Smooth muscle cell of the brain vasculature (primary cell): ENCODE measurements at regions not wholly inside any gene's neighbourhood (a gene's known extent, or its start where the extent isn't known, plus 50 kb on each side); places are given as distances from the start of the nearest gene placed in this dataset.

Experiments
- DNase-seq: peaks from one replicate; pipeline ENCODE4 v3.0.0-alpha.2; 2012; ENCODE audit warnings: low read depth, low spot score

DNA sequence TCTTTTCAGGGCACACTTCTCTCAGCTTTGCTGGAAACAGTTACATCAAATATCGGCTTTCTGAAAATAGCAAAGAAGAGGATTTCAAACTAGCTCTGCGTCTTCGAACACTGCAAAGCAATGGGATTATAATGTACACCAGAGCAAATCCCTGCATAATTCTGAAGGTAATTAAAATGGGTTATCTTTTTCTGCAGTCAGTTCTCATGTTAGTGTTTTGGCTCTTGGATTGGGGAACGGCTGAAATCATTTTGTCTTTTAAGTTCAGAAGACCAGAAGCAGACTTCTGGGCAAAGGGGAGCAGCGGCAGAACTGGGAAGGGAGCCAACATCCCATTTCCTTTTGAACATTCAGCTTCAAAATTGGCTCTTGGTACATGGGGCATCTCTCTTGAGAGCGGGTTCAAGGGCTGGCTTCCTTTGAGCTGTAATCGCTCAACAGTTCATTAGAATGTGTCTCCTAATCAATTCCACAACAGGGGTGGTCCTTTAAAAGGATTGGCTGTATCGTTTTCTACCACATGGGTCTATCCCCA is 110.2 kb upstream of the MTNR1B start:
- DNase-seq = no peak

- DNase-seq = no peak
Observed at GRCh38 chr11:92861634-92862033, 107.8 kb upstream of the MTNR1B start.

GRCh38 chr11:92865352-92865751 is 104.1 kb upstream of the MTNR1B start:
- DNase-seq = no peak

DNA sequence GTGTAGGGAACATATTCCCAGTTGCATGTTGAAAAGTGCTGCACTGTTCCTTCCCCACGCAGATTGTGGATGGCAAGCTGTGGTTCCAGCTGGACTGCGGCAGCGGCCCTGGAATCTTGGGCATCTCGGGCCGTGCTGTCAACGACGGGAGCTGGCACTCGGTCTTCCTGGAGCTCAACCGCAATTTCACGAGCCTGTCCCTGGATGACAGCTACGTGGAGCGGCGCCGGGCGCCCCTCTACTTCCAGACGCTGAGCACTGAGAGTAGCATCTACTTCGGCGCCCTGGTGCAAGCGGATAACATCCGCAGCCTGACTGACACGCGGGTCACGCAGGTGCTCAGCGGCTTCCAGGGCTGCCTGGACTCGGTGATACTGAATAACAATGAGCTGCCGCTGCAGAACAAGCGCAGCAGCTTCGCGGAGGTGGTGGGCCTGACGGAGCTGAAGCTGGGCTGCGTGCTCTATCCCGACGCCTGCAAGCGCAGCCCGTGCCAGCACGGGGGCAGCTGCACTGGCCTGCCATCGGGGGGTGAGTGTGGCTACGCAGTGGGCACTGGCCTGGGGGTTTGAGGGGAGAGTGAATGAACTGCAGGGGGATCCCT is 102.7 kb upstream of the MTNR1B start:
- no peak for DNase-seq

DNA sequence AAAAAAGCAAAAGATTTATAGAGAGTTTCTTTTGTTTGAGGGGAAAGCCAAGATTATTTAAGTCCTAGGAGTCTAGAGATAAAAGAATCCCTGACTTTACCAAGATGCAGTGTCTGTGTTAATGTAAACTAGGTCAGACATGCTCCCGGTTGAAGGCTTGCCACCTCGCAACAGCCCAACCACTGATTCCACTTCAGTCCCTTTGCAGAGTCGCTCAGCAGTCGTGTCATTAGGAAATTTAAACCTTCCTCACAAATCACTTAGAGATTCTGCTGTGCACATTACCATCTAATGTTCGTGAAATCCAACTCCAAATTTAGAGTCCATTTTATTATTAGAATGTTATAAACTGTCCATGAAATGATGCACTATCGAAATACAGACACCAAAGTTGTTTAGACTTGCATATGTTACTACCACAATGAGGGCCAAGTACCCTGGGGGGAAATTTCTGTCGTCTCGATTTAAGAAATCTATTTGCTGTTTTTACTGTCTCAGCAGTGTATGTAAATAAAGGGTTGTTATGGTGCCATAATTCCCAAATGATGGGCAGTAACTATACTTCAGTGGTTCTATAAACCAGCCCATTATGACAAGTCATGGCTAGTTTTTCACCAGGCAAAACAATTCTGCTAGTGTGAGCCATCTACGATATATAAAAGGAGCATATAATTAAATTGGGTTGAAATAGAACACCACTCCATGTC is 101.4 kb upstream of the MTNR1B start:
- no peak for DNase-seq

DNA sequence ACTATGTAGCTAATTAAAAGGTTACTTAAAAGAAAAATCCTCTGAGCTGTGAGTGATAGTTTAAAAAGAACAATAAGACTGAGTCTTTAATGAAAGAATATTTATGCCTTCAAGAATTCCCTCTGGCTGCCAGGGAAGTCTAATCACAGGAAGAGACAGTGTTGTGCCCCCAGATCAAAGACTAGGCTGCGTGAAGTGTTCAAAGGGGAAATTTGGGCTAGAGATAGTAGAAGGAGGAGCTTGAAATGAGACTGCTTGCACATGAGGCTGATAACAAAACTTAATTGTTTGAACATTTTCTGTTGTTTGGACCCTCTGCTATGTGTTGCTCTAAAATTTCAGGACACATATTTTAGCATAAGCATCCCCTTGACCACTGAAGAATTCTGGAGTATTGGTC is 99.7 kb upstream of the MTNR1B start:
- DNase-seq = no peak

DNA sequence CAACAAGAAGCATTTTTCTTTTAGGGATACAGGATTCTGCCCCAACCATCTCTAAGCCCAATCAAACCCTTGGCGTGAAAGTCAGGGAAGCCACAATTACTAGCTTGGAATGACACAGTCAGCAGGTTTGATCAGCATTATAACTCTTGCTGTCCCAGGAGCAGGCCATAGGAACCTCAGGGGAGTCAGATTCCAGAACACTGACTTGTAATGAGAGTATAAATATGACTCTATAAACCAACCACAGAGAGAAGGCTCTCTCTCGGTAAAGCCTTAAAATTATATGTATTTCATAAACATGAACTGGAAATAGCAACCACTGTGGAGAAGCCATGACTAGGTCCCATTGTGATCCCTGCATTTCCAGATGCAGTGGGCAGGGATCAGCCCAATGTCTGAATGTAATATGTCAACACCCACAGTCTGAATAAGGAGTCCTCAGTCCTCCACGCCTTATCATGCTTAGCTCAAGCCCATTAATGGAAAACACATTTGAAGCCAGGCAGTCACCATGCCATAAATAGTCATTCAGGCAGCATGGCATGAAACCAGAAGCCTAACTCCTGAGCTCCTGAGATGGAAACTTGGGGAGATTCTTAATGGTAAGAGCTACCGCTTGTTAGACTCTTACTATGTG is 99.1 kb upstream of the MTNR1B start:
- no peak for DNase-seq

- DNase-seq = no peak
Observed at GRCh38 chr11:92873551-92873950, 95.9 kb upstream of the MTNR1B start.

- DNase-seq = no peak
Observed at GRCh38 chr11:92875473-92875872, 94.0 kb upstream of the MTNR1B start.

GRCh38 chr11:92879086-92879485 is 90.4 kb upstream of the MTNR1B start:
- DNase-seq = no peak

DNA sequence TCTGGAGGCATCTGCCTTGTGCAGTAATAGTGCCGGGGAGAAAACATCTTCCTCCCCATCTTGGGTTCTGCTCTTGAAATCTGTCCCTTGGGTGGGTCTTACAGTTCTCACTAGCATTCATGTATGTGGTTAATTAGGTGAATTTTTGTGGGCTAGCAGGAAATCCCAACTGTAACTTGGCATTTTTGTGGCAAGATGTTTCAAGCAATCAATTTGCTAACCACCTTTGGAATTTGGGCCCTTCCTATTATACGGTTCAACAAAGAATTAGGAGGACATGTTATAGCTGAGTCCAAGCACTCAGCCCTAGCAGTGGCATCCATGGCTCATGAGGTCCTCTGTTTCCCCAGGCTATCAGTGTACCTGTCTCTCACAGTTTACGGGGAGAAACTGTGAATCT is 89.1 kb upstream of the MTNR1B start:
- no peak for DNase-seq

DNA sequence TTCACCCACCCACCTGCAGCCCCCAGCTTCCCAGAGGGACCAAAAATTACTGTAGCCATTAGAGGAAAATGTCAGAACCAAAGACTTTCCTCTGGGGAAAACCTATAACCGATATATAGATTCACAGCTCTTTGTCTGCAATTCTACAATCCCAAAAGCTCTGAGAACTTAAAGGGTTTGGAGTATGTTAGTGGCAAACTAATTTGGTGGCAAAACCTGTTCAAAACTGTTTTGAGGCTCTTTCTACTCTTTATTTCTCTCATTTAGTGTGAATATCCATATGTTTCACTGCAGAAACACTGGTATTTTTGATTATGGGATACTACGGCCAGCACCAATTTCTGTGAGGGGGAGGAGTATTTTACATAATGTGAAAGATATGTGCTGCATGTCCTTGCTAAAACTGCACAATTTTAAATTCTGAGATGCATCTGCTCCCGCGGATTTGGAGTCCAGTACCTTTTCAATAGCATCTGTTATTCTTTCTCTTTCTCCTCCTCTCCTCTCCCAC is 87.5 kb upstream of the MTNR1B start:
- DNase-seq = no peak

DNA sequence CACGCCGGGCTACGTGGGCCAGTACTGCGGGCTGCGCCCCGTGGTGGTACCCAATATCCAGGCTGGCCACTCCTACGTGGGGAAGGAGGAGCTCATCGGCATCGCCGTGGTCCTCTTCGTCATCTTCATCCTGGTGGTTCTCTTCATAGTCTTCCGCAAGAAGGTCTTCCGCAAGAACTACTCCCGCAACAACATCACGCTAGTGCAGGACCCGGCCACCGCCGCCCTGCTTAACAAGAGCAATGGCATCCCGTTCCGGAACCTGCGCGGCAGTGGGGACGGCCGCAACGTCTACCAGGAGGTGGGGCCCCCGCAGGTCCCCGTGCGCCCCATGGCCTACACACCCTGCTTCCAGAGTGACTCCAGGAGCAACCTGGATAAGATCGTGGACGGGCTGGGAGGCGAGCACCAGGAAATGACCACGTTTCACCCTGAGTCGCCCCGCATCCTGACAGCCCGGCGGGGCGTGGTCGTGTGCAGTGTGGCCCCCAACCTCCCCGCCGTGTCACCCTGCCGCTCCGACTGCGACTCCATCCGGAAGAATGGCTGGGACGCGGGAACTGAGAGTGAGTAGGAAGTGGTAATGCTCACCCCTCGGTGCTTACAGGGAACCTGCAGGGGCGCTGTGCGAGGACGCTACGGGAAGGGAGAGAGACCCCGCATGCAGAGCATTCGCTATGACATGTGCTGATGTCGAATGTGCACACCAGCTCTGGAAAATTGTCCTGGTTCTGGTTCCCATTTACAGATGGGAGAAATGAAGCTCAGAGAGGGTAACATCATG is 86.4 kb upstream of the MTNR1B start:
- DNase-seq = no peak

DNA sequence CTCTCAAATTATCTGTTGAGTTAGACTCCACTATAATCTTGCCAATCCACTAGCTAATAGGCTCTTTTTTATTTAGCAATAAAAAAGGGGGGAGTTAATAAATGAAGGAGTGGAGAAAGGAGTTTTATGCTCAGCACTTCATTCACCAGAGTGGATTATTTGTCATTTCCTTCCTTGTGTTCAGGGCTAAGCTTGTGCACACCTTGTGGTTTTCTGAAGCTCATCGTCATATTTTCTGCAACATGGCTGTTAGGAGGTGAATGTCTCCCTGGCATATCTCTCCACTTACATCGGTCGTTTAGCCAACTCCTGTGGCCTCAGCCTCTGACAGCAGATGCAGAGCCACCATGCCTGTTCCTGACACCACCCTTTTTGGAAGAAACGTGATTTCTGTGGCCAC is 83.9 kb upstream of the MTNR1B start:
- no peak for DNase-seq

DNA sequence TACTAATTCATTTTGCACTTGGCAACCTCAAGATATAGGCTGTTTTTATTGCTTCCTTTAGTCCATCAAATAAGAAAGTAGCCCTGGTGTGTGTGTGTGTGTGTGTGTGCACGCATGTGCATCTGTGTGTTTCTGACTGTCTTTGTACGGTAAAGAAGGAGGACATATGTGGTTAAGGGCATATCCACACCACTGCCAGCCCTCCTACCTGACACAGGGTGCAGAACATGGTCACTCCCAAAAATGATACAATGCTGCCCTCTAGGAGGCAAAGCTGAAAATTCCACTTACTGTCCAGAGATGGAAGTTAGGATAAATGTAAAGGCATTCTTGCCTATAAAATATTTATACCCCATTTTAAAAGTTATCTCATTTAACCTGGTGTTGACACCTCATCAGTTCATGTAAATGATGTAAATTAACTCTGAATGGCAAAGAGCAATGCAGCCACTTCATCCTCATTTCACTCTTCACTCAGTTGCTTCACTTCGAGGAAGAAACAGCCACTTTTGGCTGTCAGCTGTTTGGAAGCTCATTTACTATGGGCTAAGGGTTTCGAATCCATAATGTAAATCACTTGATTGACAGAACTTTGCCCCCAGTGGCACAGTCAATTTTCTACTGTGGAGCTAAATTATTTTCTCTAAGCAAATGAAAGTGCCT is 83.1 kb upstream of the MTNR1B start:
- peak; percentile 23 for DNase-seq

DNA sequence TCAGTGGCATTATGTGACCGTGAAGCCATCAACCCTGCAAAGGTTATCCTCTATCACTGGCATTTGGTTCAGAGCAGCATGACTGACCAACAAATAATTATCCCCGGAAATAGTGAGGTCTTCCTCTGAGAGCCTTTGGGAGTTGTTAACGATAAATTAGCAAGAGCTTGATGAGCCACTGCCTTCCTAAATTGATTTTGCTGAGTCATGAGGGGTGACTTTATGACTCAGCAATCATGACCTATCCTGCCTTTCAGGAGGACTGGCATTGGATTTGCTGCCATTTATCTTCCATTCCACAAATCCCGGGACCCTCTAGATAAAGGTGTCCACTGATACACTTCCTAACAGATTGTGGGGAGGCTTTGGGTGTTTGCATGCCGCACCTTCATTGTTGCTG is 80.8 kb upstream of the MTNR1B start:
- no peak for DNase-seq

DNA sequence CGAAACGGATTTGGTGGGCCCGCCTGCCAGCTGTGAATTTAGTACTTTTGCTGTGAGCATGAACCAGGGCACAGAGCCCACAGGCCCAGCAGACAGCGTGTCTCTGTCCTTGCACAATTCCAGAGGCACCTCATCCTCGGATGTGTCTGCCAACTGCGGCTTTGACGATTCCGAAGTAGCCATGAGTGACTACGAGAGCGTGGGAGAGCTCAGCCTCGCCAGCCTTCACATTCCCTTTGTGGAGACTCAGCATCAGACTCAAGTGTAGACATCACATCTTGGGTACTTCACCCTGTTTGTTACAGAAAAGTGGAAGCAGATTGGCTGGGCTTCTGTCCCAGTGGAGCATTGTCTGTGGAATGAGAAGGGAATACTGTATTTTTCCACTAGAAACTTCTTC is 78.6 kb upstream of the MTNR1B start:
- DNase-seq = no peak

DNA sequence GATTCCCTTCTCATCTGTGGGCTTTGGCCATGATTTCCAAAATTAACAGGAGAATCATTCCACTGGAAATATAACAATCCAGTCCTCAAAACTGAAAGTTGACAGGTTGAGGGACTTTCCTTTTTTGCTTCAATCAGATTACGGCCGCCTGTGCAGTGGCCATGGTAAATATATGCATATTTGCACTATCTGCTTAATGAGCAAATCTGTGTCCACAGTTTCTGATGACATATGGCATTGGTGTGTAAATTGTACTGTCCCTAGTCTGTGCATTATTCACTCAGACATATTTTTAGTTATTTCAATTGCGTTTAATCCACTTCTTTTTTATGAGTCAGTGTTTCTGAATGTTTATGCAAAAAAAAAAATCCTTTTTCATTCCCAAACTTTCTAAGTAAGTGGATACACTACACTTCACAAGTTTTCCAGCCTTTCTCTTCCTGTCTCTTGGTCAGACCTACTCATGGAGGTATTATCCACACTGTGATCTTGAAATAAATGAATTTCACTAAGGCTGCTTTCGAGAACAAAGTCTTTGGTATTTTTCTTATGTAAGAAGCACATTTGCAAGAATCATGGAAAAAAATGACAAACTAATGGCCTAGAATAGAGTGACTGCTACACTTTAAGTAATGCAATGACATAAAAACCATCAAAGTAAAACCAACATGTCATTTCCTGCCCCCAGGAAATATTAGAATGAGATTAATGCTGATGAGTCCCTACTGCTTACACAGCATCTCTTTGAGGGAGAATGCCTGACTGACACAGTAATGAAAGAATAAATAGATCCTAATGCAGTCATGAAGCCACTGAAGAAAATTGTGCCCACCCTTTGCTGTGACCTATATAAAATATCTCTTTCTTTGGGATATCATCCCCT is 76.4 kb upstream of the MTNR1B start:
- no peak for DNase-seq

DNA sequence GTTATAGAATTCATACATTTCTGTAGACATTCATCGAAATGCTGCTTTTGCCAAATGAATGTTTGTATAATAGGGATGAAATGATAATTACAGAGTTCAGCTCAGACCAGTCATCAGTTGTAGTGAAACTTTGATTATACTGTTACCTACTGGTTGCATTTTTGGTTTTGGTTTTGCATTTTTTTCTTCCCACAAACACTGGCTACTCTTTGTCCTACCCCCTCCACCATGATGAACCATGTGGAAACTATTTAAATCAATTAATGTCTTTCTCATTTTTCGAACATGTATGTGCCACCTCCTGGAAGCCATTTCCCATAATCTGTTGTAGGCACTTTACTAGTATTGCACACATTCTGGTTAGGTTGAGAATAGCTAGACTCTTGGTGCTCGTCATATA is 75.3 kb upstream of the MTNR1B start:
- no peak for DNase-seq

- no peak for DNase-seq
Observed at GRCh38 chr11:92897487-92897886, 72.0 kb upstream of the MTNR1B start.
